GM23248 (cell line): ENCODE measurements at regions not wholly inside any gene's neighbourhood (a gene's known extent, or its start where the extent isn't known, plus 50 kb on each side); places are given as distances from the start of the nearest gene placed in this dataset.

Source experiments
- DNase-seq: peaks from one replicate; pipeline ENCODE4 v3.0.0-alpha.2; 2015
- H2AFZ ChIP-seq: fragments of 200-600 bp; sonication (generic); 2 replicates; pipeline ENCODE4 v1.6.1; 2016; ENCODE audit warnings: antibody characterized with exemption
- H3F3A ChIP-seq: fragments of 200-600 bp; sonication (generic); 2 replicates; pipeline ENCODE4 v1.6.1; 2016; ENCODE audit warnings: mild to moderate bottlenecking, antibody characterized with exemption, mixed run types; ENCODE audit not compliant: insufficient read depth
- H3K27ac ChIP-seq: fragments of 200-600 bp; sonication (generic); 2 replicates; pipeline ENCODE4 v1.5.1; 2016; ENCODE audit warnings: mild to moderate bottlenecking
- H3K27me3 ChIP-seq: fragments of 200-600 bp; sonication (generic); replicated peaks from 2 replicates; pipeline ENCODE4 v1.6.1; 2016; ENCODE audit warnings: mild to moderate bottlenecking; ENCODE audit not compliant: insufficient read depth
- H3K36me3 ChIP-seq: fragments of 200-600 bp; sonication (generic); 2 replicates; pipeline ENCODE4 v1.6.1; 2016; ENCODE audit warnings: low read depth, mild to moderate bottlenecking
- H3K4me1 ChIP-seq: fragments of 200-600 bp; sonication (generic); 2 replicates; pipeline ENCODE4 v1.6.1; 2016; ENCODE audit warnings: mild to moderate bottlenecking; ENCODE audit not compliant: insufficient read depth
- H3K4me2 ChIP-seq: fragments of 200-600 bp; sonication (generic); one replicate; pipeline ENCODE4 v1.6.1; 2016; ENCODE audit warnings: mild to moderate bottlenecking; ENCODE audit not compliant: unreplicated experiment
- H3K4me3 ChIP-seq: fragments of 200-600 bp; sonication (generic); 2 replicates; pipeline ENCODE4 v1.5.1; 2016; ENCODE audit warnings: mild to moderate bottlenecking
- H3K79me2 ChIP-seq: fragments of 200-600 bp; sonication (generic); 2 replicates; pipeline ENCODE4 v1.6.1; 2016; ENCODE audit warnings: mild to moderate bottlenecking; ENCODE audit not compliant: insufficient read depth
- H3K9ac ChIP-seq: fragments of 200-600 bp; sonication (generic); 2 replicates; pipeline ENCODE4 v1.6.1; 2016; ENCODE audit warnings: mild to moderate bottlenecking
- H3K9me2 ChIP-seq: fragments of 200-600 bp; sonication (generic); 2 replicates; pipeline ENCODE4 v1.6.1; 2016; ENCODE audit warnings: mixed run types, mild to moderate bottlenecking, moderate library complexity; ENCODE audit not compliant: insufficient read depth
- H3K9me3 ChIP-seq: fragments of 200-600 bp; sonication (generic); one replicate; pipeline ENCODE4 v1.6.1; 2017; ENCODE audit warnings: low read depth
- H4K20me1 ChIP-seq: fragments of 200-600 bp; sonication (generic); 2 replicates; pipeline ENCODE4 v1.6.0; 2016; ENCODE audit not compliant: insufficient read depth
- EZH2 ChIP-seq: fragments of 200-600 bp; sonication (generic); IDR thresholded peaks from 2 replicates; pipeline ENCODE4 v1.6.1; 2018; ENCODE audit warnings: antibody characterized with exemption, mild to moderate bottlenecking; ENCODE audit not compliant: insufficient read depth, poor library complexity, severe bottlenecking
- EZH2phosphoT487 ChIP-seq: fragments of 200-600 bp; sonication (generic); IDR thresholded peaks from 2 replicates; pipeline ENCODE4 v1.6.1; 2018; ENCODE audit warnings: antibody characterized with exemption, moderate library complexity, mild to moderate bottlenecking, low read depth; ENCODE audit not compliant: insufficient read depth
- WGBS, 2 experiments: methylation state at CpG; one replicate each; pipeline ENCODE4 v1.1.6; 2015 to 2017; ENCODE audit warnings: low lambda C conversion rate in 2 of 2, low coverage in 1 of 2; ENCODE audit errors: missing lambda C conversion rate in 2 of 2; 5-methylcytosine and 5-hydroxymethylcytosine counted together
- in situ Hi-C: fragments of 300-500 bp; cut with MboI; formaldehyde crosslinking; loops from 2 replicates; pipeline ENCODE4 v1.15.0; 2020

DNA sequence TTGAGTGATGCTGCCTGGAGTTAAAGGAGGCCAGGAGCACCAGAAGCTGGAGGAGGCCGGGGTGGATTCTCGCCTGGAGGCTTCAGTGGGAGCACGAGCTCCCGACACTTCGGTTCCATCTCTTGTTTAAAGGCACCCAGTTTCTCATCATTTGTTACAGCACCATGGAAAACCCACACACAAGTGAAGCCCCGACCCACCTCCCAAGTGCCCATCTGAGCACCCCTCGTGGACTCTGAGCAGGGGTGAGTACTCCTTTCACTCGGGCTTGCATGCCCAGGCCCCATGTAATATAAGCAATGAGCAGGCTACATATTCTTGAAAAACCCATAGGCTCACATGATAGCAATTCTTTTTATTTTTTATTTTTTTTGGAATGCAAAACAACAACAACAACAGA lies 196.9 kb upstream of the MAF start:
- no peaks in the 10 kb centered on the region for H3K79me2 ChIP-seq
- 60 to 67% methylated on average over 8 of the region's 8 CpGs for WGBS, 2 experiments
- TF ChIP-seq EZH2phosphoT487 (no peak), EZH2 (no peak)

DNA sequence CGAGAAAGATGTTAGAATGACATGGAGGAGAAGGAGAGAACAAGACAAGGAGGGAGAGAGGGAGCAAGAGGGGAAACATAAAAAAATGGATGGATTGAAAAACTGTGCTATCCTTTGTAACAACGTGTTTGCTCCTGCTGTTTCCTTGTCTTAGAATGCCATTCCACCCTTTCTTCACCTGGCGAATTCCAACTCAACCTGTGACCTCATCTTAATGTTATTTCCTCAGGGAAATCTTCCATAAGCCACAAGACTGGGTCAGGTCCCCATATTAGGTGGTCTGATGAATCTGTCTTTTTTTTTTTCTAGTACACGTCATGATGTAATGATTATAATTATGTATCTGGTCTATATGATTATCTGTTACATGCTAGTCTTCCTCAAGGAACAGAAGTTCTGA lies 195.0 kb upstream of the MAF start:
- Histone ChIP-seq H3K9me3 (no peaks in the 10 kb centered on the region), H3K4me3 (no peak overlapping the region), H2AFZ (no peak overlapping the region), H3K4me1 (no peaks in the 10 kb centered on the region), H4K20me1 (no peaks in the 10 kb centered on the region), H3K9ac (no peak overlapping the region), H3K36me3 (no peaks in the 10 kb centered on the region), H3K4me2 (no peak overlapping the region), H3K27me3 (no peaks in the 10 kb centered on the region), H3F3A (no peaks in the 10 kb centered on the region), H3K9me2 (no peaks in the 10 kb centered on the region), H3K27ac (no peak overlapping the region), H3K79me2 (no peaks in the 10 kb centered on the region)
- WGBS, 2 experiments: 41 to 49% methylated on average over 4 of the region's 4 CpGs
- no peak for DNase-seq
- TF ChIP-seq EZH2phosphoT487: no peak
- TF ChIP-seq EZH2: no peak
- in situ Hi-C loops: no loop called here

More for the DNA sequence above, 196.9 kb upstream of the MAF start:
- H3K27ac ChIP-seq: no peak overlapping the region
- no peaks in the 10 kb centered on the region for H3K9me2 ChIP-seq
- H3K4me2 ChIP-seq: no peak overlapping the region
- no peaks in the 10 kb centered on the region for H3F3A ChIP-seq
- H3K27me3 ChIP-seq: no peaks in the 10 kb centered on the region
- H3K4me1 ChIP-seq: no peaks in the 10 kb centered on the region
- H3K9me3 ChIP-seq: no peaks in the 10 kb centered on the region
- H2AFZ ChIP-seq: no peak overlapping the region
- DNase-seq: no peak
- no peaks in the 10 kb centered on the region for H3K36me3 ChIP-seq
- in situ Hi-C loops: no loop called here
- no peak overlapping the region for H3K4me3 ChIP-seq
- H4K20me1 ChIP-seq: no peaks in the 10 kb centered on the region
- H3K9ac ChIP-seq: no peak overlapping the region

DNA sequence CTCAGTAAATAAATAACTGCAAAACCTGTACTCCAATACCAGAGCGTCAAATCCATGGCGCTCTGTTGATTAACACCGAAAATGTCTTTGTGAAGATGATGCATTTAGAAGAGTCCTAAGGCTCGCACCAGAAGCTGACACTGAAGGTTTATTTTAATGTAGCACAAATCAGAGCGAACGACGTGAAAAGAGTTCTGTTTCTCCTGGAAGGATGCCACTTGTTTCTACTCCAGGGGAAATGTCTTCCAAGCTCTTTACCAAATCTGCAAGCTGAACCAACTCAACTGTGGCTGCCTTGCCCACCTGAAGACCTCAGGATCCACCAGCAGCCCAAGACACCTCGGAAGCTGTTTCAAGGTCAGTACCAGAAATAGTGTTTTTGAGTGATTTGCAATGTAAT lies 194.4 kb upstream of the MAF start:
- Histone ChIP-seq H3K4me1 (no peaks in the 10 kb centered on the region), H3K79me2 (no peaks in the 10 kb centered on the region), H3K9ac (no peak overlapping the region), H3K27ac (no peak overlapping the region), H3K27me3 (no peaks in the 10 kb centered on the region), H4K20me1 (no peaks in the 10 kb centered on the region), H2AFZ (no peak overlapping the region), H3K9me2 (no peaks in the 10 kb centered on the region), H3F3A (no peaks in the 10 kb centered on the region), H3K4me2 (no peak overlapping the region), H3K4me3 (no peak overlapping the region), H3K9me3 (no peaks in the 10 kb centered on the region), H3K36me3 (no peaks in the 10 kb centered on the region)
- in situ Hi-C loops: no loop called here
- no peak for TF ChIP-seq EZH2
- no peak for TF ChIP-seq EZH2phosphoT487
- WGBS, 2 experiments: 67% methylated on average over 8 of the region's 8 CpGs
- DNase-seq: no peak

DNA sequence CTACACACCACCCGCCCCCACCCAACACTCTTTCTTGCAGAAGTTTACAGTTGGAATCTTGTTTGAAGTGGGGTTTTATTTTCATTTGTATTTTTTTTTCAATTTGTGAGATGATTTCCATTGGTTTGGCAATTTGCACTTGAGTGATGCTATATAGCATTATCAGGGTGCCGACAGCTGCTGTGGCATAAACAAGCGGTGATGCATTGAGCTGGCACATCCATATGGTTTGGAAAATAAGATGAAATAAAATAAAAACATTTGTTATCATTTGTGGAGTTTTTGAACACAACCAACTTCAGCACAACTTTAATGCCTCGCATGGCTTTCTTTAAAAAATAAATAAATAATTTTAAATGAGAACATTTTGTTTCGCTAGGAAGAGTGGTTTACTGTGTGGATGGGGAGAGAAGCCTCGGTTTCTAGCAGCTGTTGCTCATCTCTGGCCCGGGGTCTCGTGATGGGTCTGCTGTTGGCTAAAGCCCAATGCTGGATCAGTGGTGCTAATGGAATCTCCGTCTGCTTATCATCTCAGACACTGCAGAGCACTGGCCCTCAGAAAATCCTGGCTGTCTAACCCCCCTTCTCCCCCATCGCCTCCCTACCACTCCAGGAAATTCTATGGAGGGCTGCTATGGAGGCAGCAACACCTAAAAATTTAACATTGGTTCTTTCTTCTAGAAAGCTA lies 192.3 kb upstream of the MAF start:
- no peaks in the 10 kb centered on the region for H3K27me3 ChIP-seq
- H3K9me2 ChIP-seq: no peaks in the 10 kb centered on the region
- WGBS, 2 experiments: 35 to 45% methylated on average over 9 to 10 of the region's 10 CpGs
- no peaks in the 10 kb centered on the region for H3K4me1 ChIP-seq
- H3K36me3 ChIP-seq: no peaks in the 10 kb centered on the region
- no peak overlapping the region for H3K4me3 ChIP-seq
- no peaks in the 10 kb centered on the region for H4K20me1 ChIP-seq
- no peaks in the 10 kb centered on the region for H3K9me3 ChIP-seq
- DNase-seq: no peak
- H2AFZ ChIP-seq: no peak overlapping the region
- TF ChIP-seq EZH2: no peak
- TF ChIP-seq EZH2phosphoT487: no peak
- no peak overlapping the region for H3K27ac ChIP-seq
- in situ Hi-C loops: no loop called here
- no peaks in the 10 kb centered on the region for H3K79me2 ChIP-seq
- no peak overlapping the region for H3K4me2 ChIP-seq
- no peak overlapping the region for H3K9ac ChIP-seq
- H3F3A ChIP-seq: no peaks in the 10 kb centered on the region
